A673 (cell line): ENCODE measurements at regions not wholly inside any gene's neighbourhood (a gene's known extent, or its start where the extent isn't known, plus 50 kb on each side); places are given as distances from the start of the nearest gene placed in this dataset.

Source experiments
- BruUV-seq: library from RNA; stranded (reverse); fragments of 400-500 nt; replicated peaks from 2 replicates; lab custom pipeline; 2021; lab: Mats Ljungman, UMichigan
- CTCF ChIA-PET: fragments of 300-600 bp; sonication (Branson Sonifier 250); formaldehyde crosslinking; loops from one replicate; lab custom pipeline; 2022; ENCODE audit warnings: antibody characterized with exemption; lab: Charles Lee
- POLR2A ChIA-PET: fragments of 300-600 bp; sonication (Branson Sonifier 250); formaldehyde crosslinking; loops from one replicate; lab custom pipeline; 2022; ENCODE audit warnings: antibody characterized with exemption; ENCODE audit not compliant: low non-redundant PET; lab: Charles Lee
- DNase-seq: peaks from one replicate; pipeline ENCODE4 v3.0.0-alpha.2; 2015; ENCODE audit warnings: low spot score
- H3K27ac ChIP-seq: fragments of 200-600 bp; sonication (generic); 2 replicates; pipeline ENCODE4 v1.5.1; 2016; ENCODE audit warnings: mixed run types, low read depth, mild to moderate bottlenecking, mixed read lengths, antibody characterized with exemption, low read length; ENCODE audit not compliant: poor library complexity, severe bottlenecking
- H3K27me3 ChIP-seq: fragments of 200-600 bp; sonication (generic); replicated peaks from 2 replicates; pipeline ENCODE4 v1.6.1; 2017; ENCODE audit warnings: mixed run types, low read depth, mild to moderate bottlenecking, mixed read lengths, antibody characterized with exemption, low read length; ENCODE audit not compliant: insufficient read depth, poor library complexity
- H3K36me3 ChIP-seq: fragments of 200-600 bp; sonication (generic); 2 replicates; pipeline ENCODE4 v1.6.1; 2016; ENCODE audit warnings: mixed run types, mild to moderate bottlenecking, mixed read lengths, antibody characterized with exemption, low read length; ENCODE audit not compliant: insufficient read depth, poor library complexity, severe bottlenecking
- H3K4me1 ChIP-seq: fragments of 200-600 bp; sonication (generic); 2 replicates; pipeline ENCODE4 v1.6.1; 2017; ENCODE audit warnings: mixed run types, mild to moderate bottlenecking, mixed read lengths, antibody characterized with exemption, low read length; ENCODE audit not compliant: insufficient read depth, poor library complexity, severe bottlenecking
- H3K4me3 ChIP-seq: fragments of 200-600 bp; sonication (generic); 2 replicates; pipeline ENCODE4 v1.5.1; 2016; ENCODE audit warnings: low read depth, mixed run types, mild to moderate bottlenecking, mixed read lengths, low read length; ENCODE audit not compliant: poor library complexity, severe bottlenecking
- H3K9me3 ChIP-seq: fragments of 200-600 bp; sonication (generic); 2 replicates; pipeline ENCODE4 v1.6.1; 2016; ENCODE audit warnings: mixed run types, low read depth, mild to moderate bottlenecking, mixed read lengths, antibody characterized with exemption, low read length; ENCODE audit not compliant: poor library complexity, severe bottlenecking
- EZH2 ChIP-seq: fragments of 200-600 bp; sonication (generic); IDR thresholded peaks from 2 replicates; pipeline ENCODE4 v1.6.1; 2017; ENCODE audit warnings: borderline replicate concordance, low read depth, mild to moderate bottlenecking, mixed read lengths, antibody characterized with exemption, low read length; ENCODE audit not compliant: poor library complexity, severe bottlenecking
- intact Hi-C: fragments of 100-400 bp; cut with micrococcal nuclease; formaldehyde crosslinking; loops from one replicate; pipeline ENCODE4 v1.10.0; 2022; ENCODE audit not compliant: unreplicated experiment
- TF ChIP-seq, protein P1 (sequence below): fragments of 300-800, 200-600 bp; sonication (generic); conservative IDR thresholded peaks from 2 replicates; pipeline ENCODE4 v1.5.1; 2017; ENCODE audit warnings: low read depth, mild to moderate bottlenecking, antibody characterized with exemption, low read length, moderate library complexity, mixed read lengths

DNA sequence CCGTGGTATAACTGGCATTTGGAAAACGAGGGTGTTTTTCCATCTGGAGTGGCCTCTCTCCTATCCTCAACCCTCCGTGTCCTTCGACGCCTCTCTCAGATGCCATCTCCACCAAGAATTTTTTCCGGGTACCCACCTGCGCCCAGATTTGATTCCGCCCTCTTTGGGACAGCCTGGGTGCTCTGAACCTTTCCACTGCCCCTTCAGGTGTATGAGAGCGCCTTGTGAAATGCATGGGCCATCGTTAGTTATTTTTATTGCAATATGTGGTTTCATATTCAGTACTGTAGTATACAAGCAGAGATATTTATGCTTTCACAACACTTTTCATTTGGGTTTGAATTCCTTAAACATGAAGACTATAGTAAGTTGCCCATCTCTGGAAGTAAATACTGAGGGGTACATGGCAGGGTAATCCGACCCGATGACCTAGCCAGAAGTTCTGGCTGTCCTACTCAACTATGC is 78.2 kb upstream of the IFNE start:
- Histone ChIP-seq H3K4me1 (no peaks in the 10 kb centered on the region), H3K9me3 (no peaks in the 10 kb centered on the region), H3K27me3 (peaks cover 88% of the 10 kb centered on the region), H3K36me3 (no peaks in the 10 kb centered on the region), H3K27ac (no peak overlapping the region), H3K4me3 (no peak overlapping the region)
- intact Hi-C loops, result no loop called here
- no TSS peak for BruUV-seq
- no peak for TF ChIP-seq EZH2
- TF ChIP-seq, protein P1, sequence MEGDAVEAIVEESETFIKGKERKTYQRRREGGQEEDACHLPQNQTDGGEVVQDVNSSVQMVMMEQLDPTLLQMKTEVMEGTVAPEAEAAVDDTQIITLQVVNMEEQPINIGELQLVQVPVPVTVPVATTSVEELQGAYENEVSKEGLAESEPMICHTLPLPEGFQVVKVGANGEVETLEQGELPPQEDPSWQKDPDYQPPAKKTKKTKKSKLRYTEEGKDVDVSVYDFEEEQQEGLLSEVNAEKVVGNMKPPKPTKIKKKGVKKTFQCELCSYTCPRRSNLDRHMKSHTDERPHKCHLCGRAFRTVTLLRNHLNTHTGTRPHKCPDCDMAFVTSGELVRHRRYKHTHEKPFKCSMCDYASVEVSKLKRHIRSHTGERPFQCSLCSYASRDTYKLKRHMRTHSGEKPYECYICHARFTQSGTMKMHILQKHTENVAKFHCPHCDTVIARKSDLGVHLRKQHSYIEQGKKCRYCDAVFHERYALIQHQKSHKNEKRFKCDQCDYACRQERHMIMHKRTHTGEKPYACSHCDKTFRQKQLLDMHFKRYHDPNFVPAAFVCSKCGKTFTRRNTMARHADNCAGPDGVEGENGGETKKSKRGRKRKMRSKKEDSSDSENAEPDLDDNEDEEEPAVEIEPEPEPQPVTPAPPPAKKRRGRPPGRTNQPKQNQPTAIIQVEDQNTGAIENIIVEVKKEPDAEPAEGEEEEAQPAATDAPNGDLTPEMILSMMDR, result no peak
- CTCF ChIA-PET, result no interaction called here
- POLR2A ChIA-PET, result no interaction called here
- no peak for DNase-seq

DNA sequence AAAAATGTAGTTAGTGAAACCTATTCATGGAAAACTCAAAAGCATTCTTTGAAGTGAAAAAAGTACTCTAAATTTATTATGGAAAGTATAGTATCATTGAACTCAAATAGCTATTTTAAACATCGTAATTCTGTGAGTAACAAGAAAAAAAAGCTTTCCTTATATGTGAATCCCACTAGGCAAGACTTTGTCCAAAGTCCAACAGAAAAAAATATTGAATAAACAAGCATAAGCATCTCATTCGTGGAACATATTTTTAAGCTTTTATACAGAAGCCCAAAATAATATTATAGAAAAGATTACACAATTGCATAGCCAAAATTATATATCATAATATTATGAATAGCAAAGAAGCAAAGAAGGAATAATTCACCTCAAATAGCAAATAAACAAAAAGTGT is 79.4 kb upstream of the IFNE start:
- TF ChIP-seq, protein P1, result no peak
- TF ChIP-seq EZH2, result no peak
- POLR2A ChIA-PET, result no interaction called here

DNA sequence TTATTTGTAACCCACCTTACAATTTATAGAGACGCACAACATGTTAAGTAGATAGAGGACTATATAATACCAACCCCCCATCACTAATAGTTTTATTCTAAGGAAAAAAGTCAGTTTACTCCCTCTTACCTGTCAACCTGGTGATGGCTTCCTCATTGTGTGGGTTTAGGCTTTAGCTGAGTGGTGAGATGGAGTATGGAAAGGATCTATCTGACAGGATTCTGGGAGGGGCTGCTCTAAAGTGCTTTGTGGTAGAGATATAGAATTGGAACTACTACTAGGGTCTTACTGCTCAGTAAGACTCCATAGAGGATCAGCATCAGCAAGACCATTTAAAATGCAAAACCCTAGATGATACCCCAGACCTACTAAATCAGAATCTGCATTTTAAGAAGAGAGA is 82.1 kb upstream of the IFNE start:
- DNase-seq, result no peak
- TF ChIP-seq, protein P1, result no peak
- TF ChIP-seq EZH2, result no peak
- Histone ChIP-seq H3K27me3 (peaks cover 88% of the 10 kb centered on the region), H3K27ac (no peak overlapping the region), H3K4me3 (no peak overlapping the region), H3K4me1 (no peaks in the 10 kb centered on the region), H3K36me3 (no peaks in the 10 kb centered on the region), H3K9me3 (no peaks in the 10 kb centered on the region)
- CTCF ChIA-PET, result no interaction called here
- intact Hi-C loops, result no loop called here
- no TSS peak for BruUV-seq
- POLR2A ChIA-PET, result no interaction called here

More for the DNA sequence above, 79.4 kb upstream of the IFNE start:
- no peaks in the 10 kb centered on the region for H3K9me3 ChIP-seq
- peaks cover 88% of the 10 kb centered on the region for H3K27me3 ChIP-seq
- intact Hi-C loops, result no loop called here
- no peak overlapping the region for H3K4me3 ChIP-seq
- no peak overlapping the region for H3K27ac ChIP-seq
- no peak for DNase-seq
- H3K36me3 ChIP-seq, result no peaks in the 10 kb centered on the region
- no TSS peak for BruUV-seq
- CTCF ChIA-PET, result no interaction called here
- H3K4me1 ChIP-seq, result no peaks in the 10 kb centered on the region
